ENCODE measurements at regions not wholly inside any gene's neighbourhood (a gene's known extent, or its start where the extent isn't known, plus 50 kb on each side); places are given as distances from the start of the nearest gene placed in this dataset.

DNA sequence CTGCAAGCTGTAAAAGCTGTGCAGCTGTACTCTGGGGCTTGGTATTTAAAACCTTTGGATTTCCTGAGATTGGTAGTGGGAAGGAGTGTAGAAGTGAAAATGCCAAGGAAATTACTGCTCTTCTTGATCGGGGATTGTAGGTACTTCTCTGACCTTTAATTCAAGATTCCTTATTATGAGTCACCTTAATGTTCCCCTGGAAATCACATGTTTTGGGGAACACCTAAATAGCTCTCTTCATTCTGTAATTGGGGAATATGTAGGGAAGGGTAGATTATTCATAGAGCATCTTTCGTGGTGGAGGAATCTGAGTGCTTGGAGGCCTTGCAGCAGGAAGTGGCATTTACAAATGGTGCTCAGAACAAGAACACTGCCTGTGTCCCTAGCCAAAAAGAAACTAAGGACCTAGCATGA lies 137.8 kb downstream of the UCHL1 start:
- DNase-seq = no peak

DNA sequence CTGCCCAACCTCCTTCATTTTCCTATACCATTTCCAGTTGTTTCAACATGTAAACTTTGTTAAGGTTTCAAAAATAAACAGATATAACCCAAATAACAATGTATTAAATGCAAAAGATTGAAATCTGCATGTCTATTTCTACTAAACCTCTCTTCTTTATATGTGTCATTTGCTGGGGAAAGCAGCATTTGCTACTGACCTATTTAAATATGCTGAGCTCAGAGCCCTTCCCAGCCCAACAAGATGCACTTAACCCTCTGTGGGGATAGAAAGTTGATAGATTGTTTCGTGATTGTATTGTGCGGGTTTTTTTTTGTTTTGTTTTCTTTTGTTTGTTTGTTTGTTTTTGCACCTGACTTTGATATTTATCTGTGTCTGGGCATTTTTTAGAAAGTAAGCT lies 139.5 kb downstream of the UCHL1 start:
- DNase-seq = no peak

GRCh38 chr4:41396869-41397268 lies 140.1 kb downstream of the UCHL1 start:
- DNase-seq = no peak

DNA sequence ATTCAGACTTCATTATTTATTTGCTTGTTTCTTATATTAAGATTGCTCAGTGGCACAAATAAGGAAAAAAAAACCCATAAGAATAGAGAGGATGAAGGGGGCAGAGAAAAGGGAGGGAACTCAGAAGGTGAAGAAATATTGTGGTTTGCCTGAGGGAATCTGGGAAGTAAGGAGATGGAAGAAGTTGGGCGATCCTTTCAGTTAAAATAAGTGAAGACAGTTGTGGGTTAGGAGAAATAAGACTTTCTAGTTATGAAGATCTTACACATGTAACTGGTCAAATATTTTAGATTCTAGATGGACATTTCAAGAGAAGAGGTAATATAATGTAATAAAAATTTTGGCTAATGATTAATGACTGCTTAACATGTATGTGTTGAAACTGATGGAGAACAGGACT lies 138.7 kb upstream of the LIMCH1 start:
- DNase-seq = no peak

GRCh38 chr4:41400296-41400695 lies 137.7 kb upstream of the LIMCH1 start:
- no peak for DNase-seq

- no peak for DNase-seq
Measured at GRCh38 chr4:41405464-41406112, 132.4 kb upstream of the LIMCH1 start.

DNA sequence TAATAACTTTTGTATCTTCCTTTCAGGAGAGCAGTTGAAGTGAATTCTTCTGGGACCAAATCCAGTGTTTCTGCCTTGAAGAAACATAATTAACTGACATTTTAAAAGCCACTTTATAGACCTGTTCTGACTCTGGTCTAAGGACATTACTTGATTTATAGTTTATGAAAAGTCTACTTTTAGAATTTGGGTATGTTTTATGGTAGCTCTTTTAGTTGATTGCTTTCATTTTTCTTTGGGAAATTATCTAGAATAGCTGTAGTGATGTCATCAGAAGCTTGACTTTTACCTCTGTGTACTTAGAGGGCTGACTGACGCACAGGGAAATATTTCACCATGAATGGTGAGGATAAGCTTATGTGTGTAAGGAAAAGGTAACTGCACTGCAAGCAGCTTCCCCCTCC lies 131.8 kb upstream of the LIMCH1 start:
- no peak for DNase-seq

- DNase-seq = no peak
Measured at GRCh38 chr4:41408150-41408549, 129.8 kb upstream of the LIMCH1 start.

GRCh38 chr4:41408859-41409593 lies 128.9 kb upstream of the LIMCH1 start:
- DNase-seq = no peak

DNA sequence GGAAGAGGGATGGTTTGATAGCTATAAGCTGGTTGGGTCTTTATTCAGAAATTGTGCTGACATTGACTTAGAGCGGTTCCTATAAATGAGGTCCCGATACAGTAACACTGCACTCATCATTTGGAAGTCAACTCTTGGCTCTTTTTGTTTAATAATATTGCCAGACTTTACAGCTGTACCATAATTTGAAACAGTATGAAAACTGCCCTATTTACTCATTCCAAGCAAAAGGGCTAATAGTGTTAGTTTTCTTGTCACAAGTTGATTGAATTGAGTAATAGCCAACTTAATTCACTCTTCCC lies 128.4 kb upstream of the LIMCH1 start:
- no peak for DNase-seq

- no peak for DNase-seq
Measured at GRCh38 chr4:41410049-41410448, 127.9 kb upstream of the LIMCH1 start.

DNA sequence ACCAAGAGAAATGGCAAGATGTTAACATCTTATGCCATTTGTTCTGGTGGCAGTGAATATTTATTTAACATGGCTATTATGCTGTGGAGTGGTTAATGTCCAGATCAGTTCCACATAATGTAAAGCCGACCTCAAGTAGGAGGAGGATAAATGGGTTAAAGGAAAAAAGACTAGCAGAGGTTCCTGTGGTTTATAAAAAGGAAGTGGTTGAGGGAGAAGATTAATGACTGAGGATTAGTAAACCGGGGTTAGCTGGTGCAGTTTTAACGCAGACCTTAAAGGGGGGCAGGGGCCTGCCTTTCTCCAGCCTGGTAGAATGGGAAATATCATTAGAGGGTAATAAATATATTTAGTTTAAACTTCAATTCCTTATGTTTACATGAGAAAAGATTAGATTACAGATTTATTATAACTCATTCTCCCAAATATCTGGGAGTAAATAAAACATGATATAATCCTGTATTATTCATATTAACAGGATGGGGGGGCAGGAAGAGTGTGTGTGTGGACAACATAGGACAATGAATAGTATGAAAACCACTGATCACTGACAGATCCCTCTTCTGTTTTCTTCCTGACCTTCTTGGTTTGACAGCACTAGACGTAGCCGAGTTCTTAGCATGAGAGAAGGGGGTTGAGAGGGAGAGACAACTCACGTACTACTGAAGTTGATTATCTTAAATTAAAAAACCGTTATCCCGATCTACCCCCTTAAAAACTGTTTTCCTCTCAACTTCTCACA lies 124.1 kb upstream of the LIMCH1 start:
- DNase-seq = peak; percentile 31

- no peak for DNase-seq
Measured at GRCh38 chr4:41414412-41414779, 123.6 kb upstream of the LIMCH1 start.

DNA sequence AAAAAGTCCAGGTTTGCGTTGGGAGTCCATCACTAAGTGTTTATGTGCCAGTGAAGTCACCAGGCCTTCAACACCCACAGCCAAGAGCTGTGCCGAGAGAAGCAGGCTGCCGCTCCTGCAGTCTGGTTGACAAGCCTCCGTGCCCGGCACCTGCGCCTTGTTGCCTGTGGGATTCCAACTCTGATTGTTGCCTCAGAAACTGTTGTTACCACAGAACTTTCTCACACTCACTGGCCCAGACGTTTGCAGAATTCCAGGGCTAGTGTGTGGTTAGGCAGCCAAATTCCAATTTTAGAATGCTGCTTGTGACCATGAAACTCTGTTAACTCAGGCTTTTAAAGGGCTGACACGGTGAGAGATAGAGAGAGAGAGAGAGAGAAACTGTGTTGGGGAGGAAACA lies 119.5 kb upstream of the LIMCH1 start:
- no peak for DNase-seq

DNA sequence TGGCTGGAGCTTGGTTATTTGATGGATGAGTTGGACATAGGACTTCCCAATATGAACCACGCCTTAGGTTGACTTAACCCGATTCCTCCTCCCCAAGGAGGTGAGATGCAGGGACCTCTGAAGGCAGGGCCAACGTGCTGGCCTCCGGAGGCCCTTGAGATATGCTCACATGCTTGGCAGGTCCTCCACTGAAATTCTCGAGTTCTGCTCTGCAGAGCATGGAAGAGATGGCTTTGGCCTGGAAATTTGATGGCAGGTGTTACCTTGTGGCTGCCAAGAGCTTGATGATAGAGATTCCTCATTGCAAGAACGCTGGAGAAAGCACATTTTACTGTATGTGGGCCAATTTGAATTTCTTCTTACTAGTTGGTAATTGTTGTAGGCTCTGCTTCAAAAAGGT lies 117.4 kb upstream of the LIMCH1 start:
- no peak for DNase-seq

- DNase-seq = no peak
Measured at GRCh38 chr4:41423117-41423516, 114.8 kb upstream of the LIMCH1 start.

GRCh38 chr4:41424522-41424921 lies 113.4 kb upstream of the LIMCH1 start:
- no peak for DNase-seq

GRCh38 chr4:41425650-41426049 lies 112.3 kb upstream of the LIMCH1 start:
- DNase-seq = no peak

DNA sequence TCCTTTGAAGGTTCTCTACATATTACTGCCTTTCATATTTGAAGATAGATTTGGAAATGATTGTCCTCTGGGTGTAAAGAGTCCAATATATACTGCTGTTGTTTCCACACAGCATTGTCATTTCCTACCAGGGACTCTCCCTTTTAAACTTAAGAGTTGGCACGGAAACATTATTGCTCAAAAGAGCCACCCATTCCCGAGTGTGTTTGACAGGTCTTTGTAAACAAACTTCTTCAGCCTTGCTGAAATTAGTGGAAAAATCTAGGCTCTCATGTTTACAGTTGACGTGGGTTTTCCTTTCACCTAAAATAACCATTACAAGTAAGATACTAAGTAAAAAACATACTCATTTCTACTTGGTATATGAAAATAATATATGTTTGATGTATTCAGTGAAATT lies 111.4 kb upstream of the LIMCH1 start:
- DNase-seq = no peak

DNA sequence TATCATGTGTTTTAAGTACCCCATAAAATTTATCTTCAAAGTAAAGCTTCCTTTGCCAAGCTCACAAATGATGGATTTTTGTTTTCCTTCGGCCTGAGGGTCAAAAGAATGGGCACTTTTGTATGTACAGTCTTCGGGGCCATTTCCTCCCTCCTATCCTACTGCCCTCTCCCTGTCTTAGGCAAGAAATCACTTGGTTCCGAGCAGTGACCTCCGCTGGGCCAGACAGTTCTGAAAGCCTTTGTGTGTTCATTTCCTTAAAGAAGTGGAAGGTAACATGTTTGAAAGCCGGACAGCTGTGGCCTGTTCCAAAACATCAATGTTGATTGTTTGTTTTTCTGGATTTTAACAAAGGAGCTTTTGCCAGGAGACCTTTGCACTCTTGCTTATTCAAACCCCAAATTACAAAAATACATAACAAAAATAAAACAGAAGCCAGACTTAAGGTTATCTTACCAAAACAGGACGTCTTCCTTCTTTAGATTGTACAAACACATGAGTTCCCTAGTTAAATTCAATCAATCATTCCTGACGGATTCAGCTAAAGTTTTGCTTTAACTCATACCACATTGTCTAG lies 110.6 kb upstream of the LIMCH1 start:
- DNase-seq = no peak

- DNase-seq = no peak
Measured at GRCh38 chr4:41427931-41428600, 109.9 kb upstream of the LIMCH1 start.

DNA sequence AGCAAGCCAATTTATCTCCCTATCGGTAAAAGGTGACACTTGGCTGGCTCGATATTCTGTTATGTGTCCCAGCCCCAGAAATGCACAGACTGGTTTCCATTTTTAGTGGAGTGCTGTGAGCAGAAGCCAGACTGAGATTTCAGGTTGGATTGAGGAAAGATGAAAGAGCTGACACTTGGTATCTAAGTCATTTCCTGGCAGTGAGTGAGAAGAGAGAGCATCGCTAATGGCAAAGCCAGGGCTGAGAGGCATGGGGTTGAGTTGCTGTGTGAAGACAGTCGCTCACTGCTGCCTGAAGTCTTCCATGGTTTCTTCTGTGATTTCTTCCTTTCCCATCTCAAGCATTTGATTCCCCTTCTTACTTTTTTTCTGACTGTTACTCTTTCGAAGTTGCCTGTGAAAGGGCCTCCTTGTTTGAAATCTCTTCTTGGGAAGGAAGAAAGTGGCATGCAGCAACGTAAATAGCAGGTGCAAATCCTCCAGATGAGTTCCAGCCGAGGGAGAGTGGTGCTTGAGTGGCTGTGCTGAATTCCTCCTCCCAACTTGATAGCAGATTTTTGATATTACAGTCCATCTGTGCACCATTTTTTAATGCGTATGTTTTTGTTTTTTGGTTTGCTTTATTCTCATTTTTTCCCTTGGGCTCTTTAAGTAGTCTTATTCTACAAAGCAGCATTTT lies 109.2 kb upstream of the LIMCH1 start:
- DNase-seq = no peak

- DNase-seq = no peak
Measured at GRCh38 chr4:41429280-41429669, 108.7 kb upstream of the LIMCH1 start.
